ENCODE measurements at regions not wholly inside any gene's neighbourhood (a gene's known extent, or its start where the extent isn't known, plus 50 kb on each side); places are given as distances from the start of the nearest gene placed in this dataset.

DNA sequence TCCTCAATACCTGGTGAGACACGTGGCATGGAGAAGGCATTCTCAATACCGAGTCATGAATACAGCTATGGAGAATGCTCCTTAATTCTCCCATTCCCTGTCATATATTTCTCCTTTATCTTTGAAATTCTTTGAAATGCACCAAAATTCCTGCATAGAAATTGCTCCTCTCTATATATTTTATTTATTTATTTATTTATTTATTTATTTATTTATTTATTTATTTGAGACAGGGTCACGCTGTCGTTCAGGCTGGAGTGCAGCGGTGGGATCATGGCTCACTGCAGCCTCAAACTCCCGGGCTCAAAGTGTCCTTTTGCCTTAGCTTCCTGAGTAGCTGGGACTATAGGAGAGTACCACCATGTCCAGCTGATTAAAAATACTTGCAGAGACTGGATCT is 190.3 kb upstream of the MAF start:
- DNase-seq (ENCODE audit: low read depth): no peak
- no peak overlapping the region for H3K4me3 ChIP-seq (ENCODE audit: low read length)
- TF ChIP-seq, protein P1, sequence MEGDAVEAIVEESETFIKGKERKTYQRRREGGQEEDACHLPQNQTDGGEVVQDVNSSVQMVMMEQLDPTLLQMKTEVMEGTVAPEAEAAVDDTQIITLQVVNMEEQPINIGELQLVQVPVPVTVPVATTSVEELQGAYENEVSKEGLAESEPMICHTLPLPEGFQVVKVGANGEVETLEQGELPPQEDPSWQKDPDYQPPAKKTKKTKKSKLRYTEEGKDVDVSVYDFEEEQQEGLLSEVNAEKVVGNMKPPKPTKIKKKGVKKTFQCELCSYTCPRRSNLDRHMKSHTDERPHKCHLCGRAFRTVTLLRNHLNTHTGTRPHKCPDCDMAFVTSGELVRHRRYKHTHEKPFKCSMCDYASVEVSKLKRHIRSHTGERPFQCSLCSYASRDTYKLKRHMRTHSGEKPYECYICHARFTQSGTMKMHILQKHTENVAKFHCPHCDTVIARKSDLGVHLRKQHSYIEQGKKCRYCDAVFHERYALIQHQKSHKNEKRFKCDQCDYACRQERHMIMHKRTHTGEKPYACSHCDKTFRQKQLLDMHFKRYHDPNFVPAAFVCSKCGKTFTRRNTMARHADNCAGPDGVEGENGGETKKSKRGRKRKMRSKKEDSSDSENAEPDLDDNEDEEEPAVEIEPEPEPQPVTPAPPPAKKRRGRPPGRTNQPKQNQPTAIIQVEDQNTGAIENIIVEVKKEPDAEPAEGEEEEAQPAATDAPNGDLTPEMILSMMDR (conservative IDR thresholded peaks at IDR 0.05; ENCODE audit: low read depth, low read length): no peak

GRCh38 chr16:79788949-79789348 is 188.4 kb upstream of the MAF start:
- H3K4me3 ChIP-seq (ENCODE audit: low read length): no peak overlapping the region
- TF ChIP-seq, protein P1 (conservative IDR thresholded peaks at IDR 0.05; ENCODE audit: low read depth, low read length): no peak
- no peak for DNase-seq (ENCODE audit: low read depth)

DNA sequence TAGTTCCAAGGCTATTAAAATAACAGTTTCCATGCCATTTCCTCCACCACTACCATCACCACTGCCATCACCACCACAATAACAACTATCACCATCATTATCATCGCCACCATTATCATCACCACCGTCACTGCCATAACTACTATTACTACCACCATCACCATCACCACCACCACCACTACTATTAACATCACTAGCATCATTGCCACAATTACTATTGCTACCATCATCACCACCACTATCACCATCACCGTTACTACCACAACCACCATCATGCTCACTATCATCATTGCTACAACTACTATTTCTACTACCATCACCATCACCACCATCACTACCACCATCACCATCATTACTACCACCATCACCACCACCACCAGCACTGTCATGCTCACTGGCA is 185.9 kb upstream of the MAF start:
- DNase-seq (ENCODE audit: low read depth): no peak
- no peak overlapping the region for H3K4me3 ChIP-seq (ENCODE audit: low read length)
- TF ChIP-seq, protein P1 (conservative IDR thresholded peaks at IDR 0.05; ENCODE audit: low read depth, low read length): no peak

DNA sequence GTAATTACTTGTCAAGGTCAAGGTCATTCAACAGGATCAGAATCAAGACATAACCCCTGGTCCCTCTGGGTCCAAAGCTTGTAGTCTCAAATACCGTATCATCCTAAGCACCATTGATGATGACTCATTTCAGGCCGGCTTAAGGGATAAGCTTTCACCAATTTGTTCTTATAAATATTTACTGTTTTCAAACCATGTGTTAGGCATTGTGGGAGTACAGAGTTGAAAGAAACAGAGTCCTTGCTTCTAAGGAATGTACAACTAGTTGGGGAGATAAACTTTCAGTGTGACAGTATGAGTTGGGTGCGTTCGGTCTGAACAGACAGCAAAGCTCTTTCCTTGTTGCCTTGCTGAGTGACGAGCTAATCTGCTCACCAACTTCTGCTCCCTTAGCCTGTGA is 183.5 kb upstream of the MAF start:
- no peak overlapping the region for H3K4me3 ChIP-seq (ENCODE audit: low read length)
- TF ChIP-seq, protein P1 (conservative IDR thresholded peaks at IDR 0.05; ENCODE audit: low read depth, low read length): no peak
- DNase-seq (ENCODE audit: low read depth): no peak

DNA sequence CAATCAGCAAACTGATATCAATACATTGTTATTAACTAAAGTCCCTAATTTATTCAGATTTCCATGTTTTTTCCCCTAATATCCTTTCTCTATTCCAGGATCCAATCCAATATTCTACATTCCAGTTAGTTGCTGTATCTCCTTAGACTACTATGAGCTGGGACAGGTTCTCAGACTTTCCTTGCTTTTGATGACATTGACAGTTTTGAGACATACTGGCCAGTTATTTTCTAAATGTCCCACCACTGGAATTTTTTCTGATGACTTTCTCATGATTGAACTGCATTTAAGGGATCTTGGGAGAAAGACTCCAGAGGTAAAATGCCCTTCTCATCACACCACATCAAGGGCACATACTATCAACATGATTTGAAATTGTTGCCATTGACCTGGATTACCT is 177.1 kb upstream of the MAF start:
- TF ChIP-seq, protein P1 (conservative IDR thresholded peaks at IDR 0.05; ENCODE audit: low read depth, low read length): no peak
- no peak for DNase-seq (ENCODE audit: low read depth)
- no peak overlapping the region for H3K4me3 ChIP-seq (ENCODE audit: low read length)

DNA sequence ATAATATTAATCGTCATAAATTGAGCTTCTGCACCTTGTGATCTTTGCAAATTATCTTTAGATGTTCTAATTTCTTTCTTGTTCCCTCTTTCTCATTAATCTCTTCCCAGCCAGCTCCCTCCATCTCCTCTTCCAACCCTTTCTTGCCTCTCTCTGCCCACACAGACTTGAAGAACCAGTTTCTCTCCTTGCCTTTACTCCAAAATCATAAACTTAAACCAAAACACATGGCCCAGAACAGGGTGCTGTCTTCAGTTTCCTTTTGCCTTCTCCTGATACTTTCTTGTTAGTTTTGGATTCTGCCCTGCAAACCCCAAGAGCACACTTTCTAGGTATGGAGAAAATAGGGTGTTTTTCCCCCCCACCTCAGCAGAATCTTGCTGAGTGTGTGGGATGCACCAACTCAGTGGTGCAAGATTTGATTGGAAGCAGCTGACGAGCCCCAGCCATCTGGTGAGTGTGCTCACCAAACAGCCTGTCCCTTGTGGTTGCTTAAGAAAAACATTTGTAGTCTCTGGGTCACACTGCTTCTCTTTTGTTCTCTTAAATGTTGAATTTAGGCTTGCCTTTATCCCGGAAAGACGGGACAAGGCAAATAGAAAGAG is 175.8 kb upstream of the MAF start:
- no peak overlapping the region for H3K4me3 ChIP-seq (ENCODE audit: low read length)
- TF ChIP-seq, protein P1 (conservative IDR thresholded peaks at IDR 0.05; ENCODE audit: low read depth, low read length): no peak
- DNase-seq (ENCODE audit: low read depth): no peak

DNA sequence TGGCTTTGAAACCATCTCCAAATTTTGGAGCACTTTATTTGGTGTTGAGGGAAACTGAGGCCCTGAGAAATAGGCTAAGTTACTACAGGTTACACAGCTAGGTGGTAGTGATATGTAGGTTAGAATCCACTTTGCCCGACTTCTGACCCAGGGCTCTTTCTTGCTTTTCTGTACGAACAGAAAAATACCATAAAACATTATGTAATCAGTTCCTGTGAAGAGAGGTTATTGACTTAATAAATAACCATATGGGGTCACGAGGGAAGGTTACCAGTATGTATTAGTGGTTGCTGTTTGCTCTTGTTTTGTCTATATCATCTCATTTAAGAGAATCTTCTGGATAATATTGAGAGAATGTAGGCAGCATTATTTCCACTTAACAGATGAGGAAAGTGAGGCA is 172.2 kb upstream of the MAF start:
- no peak overlapping the region for H3K4me3 ChIP-seq (ENCODE audit: low read length)
- DNase-seq (ENCODE audit: low read depth): no peak
- TF ChIP-seq, protein P1 (conservative IDR thresholded peaks at IDR 0.05; ENCODE audit: low read depth, low read length): no peak

Measured in retinal pigment epithelial cell (primary cell).